CD4-positive, alpha-beta T cell (primary cell): ENCODE measurements at regions not wholly inside any gene's neighbourhood (a gene's known extent, or its start where the extent isn't known, plus 50 kb on each side); places are given as distances from the start of the nearest gene placed in this dataset.
"Not testable (repeated sequence)": the region's sequence is repeated elsewhere in the genome, so short reads cannot be mapped to it uniquely, and the experiment has no call there.

Source experiments
- ATAC-seq: fragments of 200-7000 bp; cut with Tn5 transposase; one replicate; pipeline ENCODE4 v1.10.0; 2022; ENCODE audit warnings: mild to moderate bottlenecking; ENCODE audit not compliant: poor library complexity
- CTCF ChIA-PET: fragments of 350-600 bp; sonication (Branson Sonifier 250); formaldehyde crosslinking; loops from one replicate; lab custom pipeline; 2021; ENCODE audit warnings: antibody characterized with exemption, inconsistent platforms; lab: Charles Lee
- POLR2A ChIA-PET: fragments of 350-600 bp; sonication (Branson Sonifier 250); formaldehyde crosslinking; loops from one replicate; lab custom pipeline; 2021; ENCODE audit warnings: antibody characterized with exemption, inconsistent platforms; lab: Charles Lee
- DNase-seq, 14 experiments: peaks; one replicate each; pipeline ENCODE4 v3.0.0-alpha.2; 2013 to 2020; ENCODE audit warnings: mixed read lengths in 2 of 14
- H3K27ac ChIP-seq, 2 donors: one replicate each; pipeline versions ENCODE4 v1.5.1 to v1.7.0; 2013; ENCODE audit warnings: low read length in 2 of 2, low read depth in 1 of 2, mild to moderate bottlenecking in 1 of 2
- H3K27me3 ChIP-seq, 2 experiments: 1 replicate in 1 of 2; 2 replicates in 1 of 2; pipeline versions ENCODE4 v1.6.1 to v1.7.0; 2013; ENCODE audit warnings: low read length in 2 of 2, control low read depth in 1 of 2, mild to moderate bottlenecking in 1 of 2, moderate library complexity in 1 of 2; ENCODE audit not compliant: insufficient read depth in 2 of 2, control insufficient read depth in 1 of 2
- H3K36me3 ChIP-seq: one replicate; pipeline ENCODE4 v1.6.1; 2013; ENCODE audit warnings: low read length, control low read depth; ENCODE audit not compliant: insufficient read depth
- H3K4me1 ChIP-seq: one replicate; pipeline ENCODE4 v1.6.1; 2013; ENCODE audit warnings: low read length, control low read depth; ENCODE audit not compliant: insufficient read depth
- H3K4me3 ChIP-seq: one replicate; pipeline ENCODE4 v1.5.1; 2013; ENCODE audit warnings: mild to moderate bottlenecking, low read length, moderate library complexity
- H3K9me3 ChIP-seq, 2 experiments: 1 replicate in 1 of 2; 2 replicates in 1 of 2; pipeline versions ENCODE4 v1.6.1 to v1.7.0; 2013; ENCODE audit warnings: low read length in 2 of 2, mild to moderate bottlenecking in 2 of 2, control low read depth in 1 of 2, moderate library complexity in 1 of 2; ENCODE audit not compliant: control insufficient read depth in 1 of 2, insufficient read depth in 1 of 2
- H3K27ac Mint-ChIP-seq: one replicate; pipeline ENCODE4 v1.8.0; 2020; ENCODE audit warnings: mixed read lengths
- H3K27me3 Mint-ChIP-seq: one replicate; pipeline ENCODE4 v1.8.0; 2021; ENCODE audit warnings: mixed read lengths
- H3K36me3 Mint-ChIP-seq: one replicate; pipeline ENCODE4 v1.8.0; 2021; ENCODE audit warnings: low read depth, mixed read lengths
- H3K4me1 Mint-ChIP-seq: one replicate; pipeline ENCODE4 v1.8.0; 2021; ENCODE audit warnings: low read depth, mixed read lengths
- H3K4me3 Mint-ChIP-seq: one replicate; pipeline ENCODE4 v1.8.0; 2020; ENCODE audit warnings: mild to moderate bottlenecking, mixed read lengths
- H3K9me3 Mint-ChIP-seq: one replicate; pipeline ENCODE4 v1.8.0; 2020; ENCODE audit warnings: mixed read lengths
- intact Hi-C, 2 experiments: fragments of 100-400 bp; cut with DNase I in 1 of 2; cut with micrococcal nuclease in 1 of 2; formaldehyde crosslinking; loops; one replicate each; pipeline versions ENCODE4 v1.15.1 to v1.9.0; 2023 to 2025; cut with DNase I, micrococcal nuclease
- TF ChIP-seq, protein P1 (sequence below): fragments of 200-600 bp; IDR thresholded peaks from one replicate; pipeline ENCODE4 v1.8.0; 2022; ENCODE audit warnings: antibody characterized with exemption, mild to moderate bottlenecking

- no peak overlapping the region for H3K27ac ChIP-seq
Measured at GRCh38 chr6:27553123-27553904, 80.4 kb upstream of the ZNF184 start.

GRCh38 chr6:27551607-27552006 is 78.7 kb upstream of the ZNF184 start:
- H3K9me3 Mint-ChIP-seq = peaks cover 21% of the 10 kb centered on the region
- H3K4me3 ChIP-seq = no peak overlapping the region
- H3K4me3 Mint-ChIP-seq = no peak overlapping the region
- no peak for DNase-seq
- H3K4me1 ChIP-seq = no peaks in the 10 kb centered on the region
- H3K9me3 ChIP-seq = peaks cover 16 to 37% of the 10 kb centered on the region in 2 experiments
- no peaks in the 10 kb centered on the region for H3K36me3 ChIP-seq
- ChIA-PET CTCF (no interaction called here), POLR2A (no interaction called here)
- H3K4me1 Mint-ChIP-seq = no peaks in the 10 kb centered on the region
- H3K36me3 Mint-ChIP-seq = no peaks in the 10 kb centered on the region
- intact Hi-C loops = loop anchor here in 1 of 2 experiments (10.0 kb wide), 1 partner anchor 257 kb away; no protein-coding TSS in a partner anchor
- peaks cover 89% of the 10 kb centered on the region for H3K27me3 Mint-ChIP-seq
- TF ChIP-seq, protein P1, sequence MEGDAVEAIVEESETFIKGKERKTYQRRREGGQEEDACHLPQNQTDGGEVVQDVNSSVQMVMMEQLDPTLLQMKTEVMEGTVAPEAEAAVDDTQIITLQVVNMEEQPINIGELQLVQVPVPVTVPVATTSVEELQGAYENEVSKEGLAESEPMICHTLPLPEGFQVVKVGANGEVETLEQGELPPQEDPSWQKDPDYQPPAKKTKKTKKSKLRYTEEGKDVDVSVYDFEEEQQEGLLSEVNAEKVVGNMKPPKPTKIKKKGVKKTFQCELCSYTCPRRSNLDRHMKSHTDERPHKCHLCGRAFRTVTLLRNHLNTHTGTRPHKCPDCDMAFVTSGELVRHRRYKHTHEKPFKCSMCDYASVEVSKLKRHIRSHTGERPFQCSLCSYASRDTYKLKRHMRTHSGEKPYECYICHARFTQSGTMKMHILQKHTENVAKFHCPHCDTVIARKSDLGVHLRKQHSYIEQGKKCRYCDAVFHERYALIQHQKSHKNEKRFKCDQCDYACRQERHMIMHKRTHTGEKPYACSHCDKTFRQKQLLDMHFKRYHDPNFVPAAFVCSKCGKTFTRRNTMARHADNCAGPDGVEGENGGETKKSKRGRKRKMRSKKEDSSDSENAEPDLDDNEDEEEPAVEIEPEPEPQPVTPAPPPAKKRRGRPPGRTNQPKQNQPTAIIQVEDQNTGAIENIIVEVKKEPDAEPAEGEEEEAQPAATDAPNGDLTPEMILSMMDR = no peak
- H3K27me3 ChIP-seq = peaks cover 72 to 94% of the 10 kb centered on the region in 2 experiments
- no peak for ATAC-seq
- no peak overlapping the region for H3K27ac ChIP-seq
- no peak overlapping the region for H3K27ac Mint-ChIP-seq

More at GRCh38 chr6:27553123-27553904, 80.4 kb upstream of the ZNF184 start:
- no peak overlapping the region for H3K4me3 ChIP-seq
- Mint-ChIP-seq H3K4me1 (peaks cover 4% of the 10 kb centered on the region), H3K36me3 (no peaks in the 10 kb centered on the region), H3K4me3 (no peak overlapping the region), H3K27ac (no peak overlapping the region), H3K9me3 (peaks cover 17% of the 10 kb centered on the region), H3K27me3 (peaks cover 89% of the 10 kb centered on the region)
- TF ChIP-seq, protein P1 = no peak
- CTCF ChIA-PET = interaction anchor here (0.6 kb wide), 1 partner anchor 676 kb away, joined by 3 read pairs; no protein-coding TSS in a partner anchor
- peaks cover 72 to 94% of the 10 kb centered on the region in 2 experiments for H3K27me3 ChIP-seq
- POLR2A ChIA-PET = no interaction called here
- H3K4me1 ChIP-seq = peaks cover 5% of the 10 kb centered on the region
- intact Hi-C loops = loop anchor here in 1 of 2 experiments (10.0 kb wide), 1 partner anchor 259 kb away; no protein-coding TSS in a partner anchor
- H3K9me3 ChIP-seq = peaks cover 3 to 46% of the 10 kb centered on the region in 2 experiments
- DNase-seq = no peak
- no peak for ATAC-seq
- no peaks in the 10 kb centered on the region for H3K36me3 ChIP-seq

- no peaks in the 10 kb centered on the region for H3K36me3 ChIP-seq
- Mint-ChIP-seq H3K36me3 (no peaks in the 10 kb centered on the region), H3K27ac (no peak overlapping the region), H3K4me1 (no peaks in the 10 kb centered on the region), H3K4me3 (no peak overlapping the region), H3K9me3 (peaks cover 21% of the 10 kb centered on the region), H3K27me3 (peaks cover 89% of the 10 kb centered on the region)
- H3K9me3 ChIP-seq = peaks cover 22 to 32% of the 10 kb centered on the region in 2 experiments
- DNase-seq = no peak
- H3K27ac ChIP-seq = no peak overlapping the region
- peaks cover 72 to 94% of the 10 kb centered on the region in 2 experiments for H3K27me3 ChIP-seq
- no peaks in the 10 kb centered on the region for H3K4me1 ChIP-seq
- ChIA-PET POLR2A (no interaction called here), CTCF (no interaction called here)
- ATAC-seq = no peak
- intact Hi-C loops = loop anchor here in 1 of 2 experiments (10.0 kb wide), 1 partner anchor 256 kb away; no protein-coding TSS in a partner anchor
- no peak overlapping the region for H3K4me3 ChIP-seq
- TF ChIP-seq, protein P1 = no peak
Measured at GRCh38 chr6:27550692-27551091, 77.8 kb upstream of the ZNF184 start.

- peaks cover 75 to 96% of the 10 kb centered on the region in 2 experiments for H3K27me3 ChIP-seq
- Mint-ChIP-seq H3K27me3 (peaks cover 100% of the 10 kb centered on the region), H3K4me1 (peaks cover 12% of the 10 kb centered on the region), H3K9me3 (peaks cover 26% of the 10 kb centered on the region)
- ATAC-seq, H3K36me3 ChIP-seq, H3K4me3 ChIP-seq, H3K4me3 Mint-ChIP-seq, H3K27ac Mint-ChIP-seq, DNase-seq, H3K36me3 Mint-ChIP-seq, POLR2A ChIA-PET, H3K27ac ChIP-seq, CTCF ChIA-PET: not testable (repeated sequence)
- intact Hi-C loops = loop anchor here in 1 of 2 experiments (5.0 kb wide), 1 partner anchor 123 kb away; no protein-coding TSS in a partner anchor
- H3K4me1 ChIP-seq = peaks cover 10% of the 10 kb centered on the region
- peaks cover 23 to 33% of the 10 kb centered on the region in 2 experiments for H3K9me3 ChIP-seq
Measured at GRCh38 chr6:27549241-27549598, 76.3 kb upstream of the ZNF184 start.
